ENCODE measurements at regions not wholly inside any gene's neighbourhood (a gene's known extent, or its start where the extent isn't known, plus 50 kb on each side); places are given as distances from the start of the nearest gene placed in this dataset.

DNA sequence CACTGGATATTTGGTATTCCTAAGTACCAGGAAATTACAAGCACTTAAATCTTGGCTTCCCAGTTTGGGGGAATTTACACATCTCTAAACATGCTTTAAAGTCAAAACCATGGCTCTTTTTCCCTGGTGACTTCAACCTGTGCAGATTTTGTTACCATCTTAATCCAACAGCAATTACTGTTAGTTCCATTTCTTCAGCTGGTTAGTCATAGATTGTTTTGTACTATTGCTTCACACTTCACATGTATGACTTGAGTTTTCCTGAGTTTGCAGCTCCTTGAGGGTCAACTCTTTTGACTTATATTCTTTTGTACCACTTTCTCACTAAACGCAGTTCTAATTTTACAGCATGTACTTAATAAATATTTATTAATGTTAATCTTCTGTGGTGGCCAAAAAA lies 203.4 kb upstream of the RND3 start:
- intact Hi-C loops (cut with DNase I) = no loop called here
- ATAC-seq (ENCODE audit: low FRiP score) = no peak
- Histone ChIP-seq H3K4me1 (ENCODE audit: control insufficient read depth in 1 of 2, insufficient read depth in 2 of 2, low read length in 2 of 2) (no peaks in the 10 kb centered on the region), H3K36me3 (ENCODE audit: control insufficient read depth in 1 of 2, insufficient read depth in 2 of 2, low read length in 1 of 2) (no peaks in the 10 kb centered on the region), H3K9me3 (ENCODE audit: control insufficient read depth, low read length) (no peaks in the 10 kb centered on the region), H3K27ac (ENCODE audit: low read depth in 1 of 2, low read length in 2 of 2) (no peak overlapping the region), H3K4me3 (ENCODE audit: low read length in 2 of 2) (no peak overlapping the region), H3K27me3 (ENCODE audit: control insufficient read depth in 1 of 2, insufficient read depth in 2 of 2, low read length in 1 of 2) (no peaks in the 10 kb centered on the region)
- no peak for DNase-seq
- 88 to 93% methylated on average over 1 of the region's 1 CpG for WGBS, 2 donors

DNA sequence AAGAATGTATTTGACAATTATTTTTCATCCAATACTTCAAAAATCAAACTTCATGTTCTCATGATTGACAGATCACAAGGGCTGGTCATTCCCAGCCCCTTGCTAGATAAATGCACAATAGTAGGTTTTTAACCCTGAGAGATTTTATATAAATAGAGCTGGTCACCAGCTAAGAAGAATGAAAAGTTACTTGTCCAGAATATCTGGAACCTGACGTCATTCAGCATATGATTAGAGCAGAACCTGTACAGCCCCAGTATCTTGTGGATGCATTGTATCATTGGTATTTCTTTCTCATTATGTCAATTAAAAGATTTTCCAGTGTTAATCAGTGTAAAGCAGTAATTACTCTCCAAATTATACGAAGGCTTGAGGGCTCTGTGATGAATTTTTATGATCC lies 202.8 kb upstream of the RND3 start:
- no peak overlapping the region for H3K27ac ChIP-seq (ENCODE audit: low read depth in 1 of 2, low read length in 2 of 2)
- WGBS, 2 donors = 77 to 87% methylated on average over 2 of the region's 2 CpGs
- no peak for ATAC-seq (ENCODE audit: low FRiP score)
- no peaks in the 10 kb centered on the region for H3K9me3 ChIP-seq (ENCODE audit: control insufficient read depth, low read length)
- H3K4me3 ChIP-seq (ENCODE audit: low read length in 2 of 2) = no peak overlapping the region
- DNase-seq = no peak
- no peaks in the 10 kb centered on the region for H3K4me1 ChIP-seq (ENCODE audit: control insufficient read depth in 1 of 2, insufficient read depth in 2 of 2, low read length in 2 of 2)
- no peaks in the 10 kb centered on the region for H3K36me3 ChIP-seq (ENCODE audit: control insufficient read depth in 1 of 2, insufficient read depth in 2 of 2, low read length in 1 of 2)
- H3K27me3 ChIP-seq (ENCODE audit: control insufficient read depth in 1 of 2, insufficient read depth in 2 of 2, low read length in 1 of 2) = no peaks in the 10 kb centered on the region
- intact Hi-C loops (cut with DNase I) = no loop called here

DNA sequence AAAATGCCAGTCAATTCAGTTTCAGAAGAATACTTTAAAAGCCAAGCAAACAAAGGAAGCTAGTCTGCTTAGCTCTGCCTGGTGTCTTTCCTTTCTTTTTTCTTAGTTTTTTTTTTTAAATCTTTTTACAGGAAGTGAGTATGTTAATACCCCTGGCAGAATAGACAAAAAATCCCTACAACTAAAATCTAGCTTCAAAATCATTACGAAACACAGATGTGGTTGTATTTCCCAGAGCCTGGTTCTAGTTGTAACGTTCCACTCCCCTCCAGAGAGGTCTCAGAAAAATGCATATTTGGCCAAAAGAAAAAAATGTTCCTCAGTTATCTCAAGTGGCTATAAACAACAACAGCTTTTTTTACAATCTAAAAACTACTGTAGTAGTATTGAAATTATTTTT lies 202.1 kb upstream of the RND3 start:
- Histone ChIP-seq H3K9me3 (ENCODE audit: control insufficient read depth, low read length) (no peaks in the 10 kb centered on the region), H3K36me3 (ENCODE audit: control insufficient read depth in 1 of 2, insufficient read depth in 2 of 2, low read length in 1 of 2) (no peaks in the 10 kb centered on the region), H3K27ac (ENCODE audit: low read depth in 1 of 2, low read length in 2 of 2) (no peak overlapping the region), H3K4me1 (ENCODE audit: control insufficient read depth in 1 of 2, insufficient read depth in 2 of 2, low read length in 2 of 2) (no peaks in the 10 kb centered on the region), H3K4me3 (ENCODE audit: low read length in 2 of 2) (no peak overlapping the region), H3K27me3 (ENCODE audit: control insufficient read depth in 1 of 2, insufficient read depth in 2 of 2, low read length in 1 of 2) (no peaks in the 10 kb centered on the region)
- no peak for DNase-seq
- ATAC-seq (ENCODE audit: low FRiP score) = no peak
- intact Hi-C loops (cut with DNase I) = no loop called here
- whole genome bisulfite sequencing, 2 donors = 60 to 63% methylated on average over 2 of the region's 2 CpGs

DNA sequence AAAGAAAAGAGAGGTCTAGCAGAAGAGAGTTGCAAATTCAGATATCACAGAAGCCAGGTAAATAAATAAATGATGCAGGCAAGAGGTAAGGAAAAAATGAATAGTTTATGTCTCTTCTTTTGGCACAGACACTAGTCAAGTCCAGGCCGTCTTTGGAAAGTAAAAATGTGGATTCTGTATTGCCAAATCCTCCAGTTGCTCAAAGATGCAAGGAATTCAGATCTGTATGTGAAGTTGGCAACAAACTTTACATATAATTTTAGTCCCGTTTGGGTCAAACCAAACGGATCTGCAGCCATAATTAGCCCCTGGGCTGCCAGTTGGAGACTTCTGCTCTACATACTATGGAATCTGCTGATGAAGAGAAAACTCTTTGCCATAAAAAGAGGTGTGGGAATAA lies 200.5 kb upstream of the RND3 start:
- H3K9me3 ChIP-seq (ENCODE audit: control insufficient read depth, low read length) = no peaks in the 10 kb centered on the region
- WGBS, 2 donors = 40 to 54% methylated on average over 3 of the region's 3 CpGs
- intact Hi-C loops (cut with DNase I) = no loop called here
- no peaks in the 10 kb centered on the region for H3K36me3 ChIP-seq (ENCODE audit: control insufficient read depth in 1 of 2, insufficient read depth in 2 of 2, low read length in 1 of 2)
- ATAC-seq (ENCODE audit: low FRiP score) = no peak
- DNase-seq = no peak
- no peak overlapping the region for H3K4me3 ChIP-seq (ENCODE audit: low read length in 2 of 2)
- no peaks in the 10 kb centered on the region for H3K4me1 ChIP-seq (ENCODE audit: control insufficient read depth in 1 of 2, insufficient read depth in 2 of 2, low read length in 2 of 2)
- no peak overlapping the region for H3K27ac ChIP-seq (ENCODE audit: low read depth in 1 of 2, low read length in 2 of 2)
- no peaks in the 10 kb centered on the region for H3K27me3 ChIP-seq (ENCODE audit: control insufficient read depth in 1 of 2, insufficient read depth in 2 of 2, low read length in 1 of 2)

DNA sequence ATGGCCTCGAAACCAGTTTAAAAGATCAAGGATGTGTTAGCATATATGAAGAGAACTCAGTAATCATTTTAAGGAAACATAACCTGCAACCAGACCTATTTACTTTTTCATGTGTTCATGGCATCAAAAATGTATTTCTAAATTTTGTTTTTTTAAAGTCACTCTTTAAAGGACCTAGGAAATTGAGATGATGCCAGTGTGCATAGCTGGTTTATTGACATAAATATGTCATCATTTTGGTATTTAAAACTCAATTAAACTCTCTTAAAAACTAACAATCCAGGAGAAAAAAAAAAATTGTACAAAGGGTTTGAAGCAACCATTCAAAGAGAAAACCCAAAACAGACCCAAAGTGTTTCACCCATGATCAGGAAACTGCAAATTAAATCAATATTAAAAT lies 198.9 kb upstream of the RND3 start:
- no peaks in the 10 kb centered on the region for H3K27me3 ChIP-seq (ENCODE audit: control insufficient read depth in 1 of 2, insufficient read depth in 2 of 2, low read length in 1 of 2)
- DNase-seq (no peak), ATAC-seq (ENCODE audit: low FRiP score) (no peak)
- no peaks in the 10 kb centered on the region for H3K4me1 ChIP-seq (ENCODE audit: control insufficient read depth in 1 of 2, insufficient read depth in 2 of 2, low read length in 2 of 2)
- intact Hi-C loops (cut with DNase I) = no loop called here
- no peak overlapping the region for H3K4me3 ChIP-seq (ENCODE audit: low read length in 2 of 2)
- H3K27ac ChIP-seq (ENCODE audit: low read depth in 1 of 2, low read length in 2 of 2) = no peak overlapping the region
- H3K36me3 ChIP-seq (ENCODE audit: control insufficient read depth in 1 of 2, insufficient read depth in 2 of 2, low read length in 1 of 2) = no peaks in the 10 kb centered on the region
- WGBS, 2 donors = 88 to 95% methylated on average over 1 of the region's 1 CpG
- H3K9me3 ChIP-seq (ENCODE audit: control insufficient read depth, low read length) = no peaks in the 10 kb centered on the region

DNA sequence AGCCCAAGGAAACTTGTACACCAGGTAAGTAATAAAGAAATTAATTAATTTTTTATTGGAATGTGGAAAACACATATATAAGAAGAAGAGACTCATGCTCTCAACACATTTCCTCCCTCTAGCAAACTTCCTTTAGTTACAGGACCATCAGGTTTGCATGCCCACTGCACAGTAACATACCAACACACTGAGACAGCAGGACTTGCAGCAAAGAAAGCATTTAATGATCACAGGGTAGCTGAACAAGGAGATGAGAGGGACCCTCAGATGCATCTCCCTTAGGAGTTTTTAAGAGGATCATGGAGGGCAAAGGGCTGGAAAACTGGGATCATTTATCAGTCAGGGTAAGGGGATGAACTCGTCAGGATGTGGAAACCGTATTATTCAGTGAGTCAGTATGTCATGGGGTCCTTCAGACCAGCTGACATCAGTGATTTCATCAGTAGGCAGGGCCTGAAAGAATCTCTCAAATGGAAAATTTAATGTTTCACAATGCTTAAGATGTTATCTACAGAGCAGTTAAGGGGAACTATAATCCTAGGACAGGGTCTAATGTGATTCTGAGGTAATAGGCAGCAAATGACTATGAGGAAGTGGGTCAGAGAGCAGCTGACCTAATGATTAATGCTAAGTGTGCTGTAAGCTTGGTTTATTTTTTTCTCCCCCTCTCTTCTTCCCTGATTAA lies 193.8 kb upstream of the RND3 start:
- Histone ChIP-seq H3K4me1 (ENCODE audit: control insufficient read depth in 1 of 2, insufficient read depth in 2 of 2, low read length in 2 of 2) (no peaks in the 10 kb centered on the region), H3K27ac (ENCODE audit: low read depth in 1 of 2, low read length in 2 of 2) (no peak overlapping the region), H3K4me3 (ENCODE audit: low read length in 2 of 2) (no peak overlapping the region), H3K9me3 (ENCODE audit: control insufficient read depth, low read length) (no peaks in the 10 kb centered on the region), H3K27me3 (ENCODE audit: control insufficient read depth in 1 of 2, insufficient read depth in 2 of 2, low read length in 1 of 2) (no peaks in the 10 kb centered on the region), H3K36me3 (ENCODE audit: control insufficient read depth in 1 of 2, insufficient read depth in 2 of 2, low read length in 1 of 2) (no peaks in the 10 kb centered on the region)
- intact Hi-C loops (cut with DNase I) = no loop called here
- WGBS, 2 donors = 92 to 93% methylated on average over 2 of the region's 2 CpGs
- peak; percentile 29 for ATAC-seq (ENCODE audit: low FRiP score)
- no peak for DNase-seq

DNA sequence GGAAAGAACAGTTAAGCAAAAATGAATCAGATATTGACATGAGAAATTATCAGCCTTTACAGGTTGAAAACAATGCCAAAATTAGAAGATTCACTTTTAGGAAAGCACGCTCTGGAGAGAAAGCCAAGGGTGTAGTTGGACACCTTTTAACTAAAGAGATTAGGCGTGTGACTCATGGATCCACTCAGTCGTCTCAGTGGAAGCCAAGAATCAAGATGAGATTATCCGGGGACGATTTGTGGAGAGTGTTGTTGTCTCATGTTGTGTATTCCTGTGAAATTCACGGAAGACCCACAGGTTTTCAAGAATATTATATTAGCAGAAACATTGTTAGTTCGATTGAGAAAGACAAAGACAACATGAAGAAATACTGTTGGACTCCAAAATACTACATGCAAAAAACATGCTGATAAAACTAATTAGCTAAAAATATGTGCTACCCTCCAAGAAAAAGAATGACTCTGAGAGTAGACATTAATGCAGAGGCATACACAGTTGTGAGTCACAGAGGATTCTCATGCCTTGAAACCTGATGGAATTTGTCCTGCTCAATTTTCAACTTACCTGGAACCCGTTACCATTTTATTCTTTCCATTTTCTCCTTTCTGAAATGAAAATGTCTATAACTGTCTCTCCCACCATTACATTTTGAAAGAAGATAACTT lies 192.1 kb upstream of the RND3 start:
- DNase-seq = no peak
- intact Hi-C loops (cut with DNase I) = no loop called here
- H3K27me3 ChIP-seq (ENCODE audit: control insufficient read depth in 1 of 2, insufficient read depth in 2 of 2, low read length in 1 of 2) = no peaks in the 10 kb centered on the region
- no peaks in the 10 kb centered on the region for H3K36me3 ChIP-seq (ENCODE audit: control insufficient read depth in 1 of 2, insufficient read depth in 2 of 2, low read length in 1 of 2)
- no peak overlapping the region for H3K4me3 ChIP-seq (ENCODE audit: low read length in 2 of 2)
- H3K27ac ChIP-seq (ENCODE audit: low read depth in 1 of 2, low read length in 2 of 2) = no peak overlapping the region
- no peak for ATAC-seq (ENCODE audit: low FRiP score)
- no peaks in the 10 kb centered on the region for H3K9me3 ChIP-seq (ENCODE audit: control insufficient read depth, low read length)
- no peaks in the 10 kb centered on the region for H3K4me1 ChIP-seq (ENCODE audit: control insufficient read depth in 1 of 2, insufficient read depth in 2 of 2, low read length in 2 of 2)
- WGBS, 2 donors = 83 to 86% methylated on average over 8 of the region's 8 CpGs

DNA sequence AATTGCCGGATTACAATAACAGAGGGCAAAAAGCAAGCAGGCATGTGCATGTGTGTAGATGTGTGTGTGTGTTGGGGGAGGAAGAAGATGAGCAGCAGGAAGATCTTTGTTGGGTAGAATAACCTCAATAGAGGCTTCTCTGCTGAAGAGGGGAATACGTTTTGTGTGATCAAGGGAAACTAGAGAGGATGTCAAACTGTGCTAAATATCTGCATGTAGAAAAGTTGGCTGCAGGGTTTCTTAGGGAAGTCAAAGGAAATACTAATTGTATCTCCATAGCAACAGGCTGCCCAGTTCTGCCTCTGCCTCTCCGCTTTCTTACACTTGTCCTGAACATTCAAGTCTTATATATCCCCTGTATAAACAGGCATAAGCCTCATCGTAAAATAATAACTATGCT lies 190.1 kb upstream of the RND3 start:
- 74 to 82% methylated on average over 4 of the region's 4 CpGs for WGBS, 2 donors
- no peak overlapping the region for H3K4me3 ChIP-seq (ENCODE audit: low read length in 2 of 2)
- H3K27ac ChIP-seq (ENCODE audit: low read depth in 1 of 2, low read length in 2 of 2) = no peak overlapping the region
- DNase-seq (no peak), ATAC-seq (ENCODE audit: low FRiP score) (no peak)
- intact Hi-C loops (cut with DNase I) = no loop called here
- H3K27me3 ChIP-seq (ENCODE audit: control insufficient read depth in 1 of 2, insufficient read depth in 2 of 2, low read length in 1 of 2) = no peaks in the 10 kb centered on the region
- no peaks in the 10 kb centered on the region for H3K36me3 ChIP-seq (ENCODE audit: control insufficient read depth in 1 of 2, insufficient read depth in 2 of 2, low read length in 1 of 2)
- no peaks in the 10 kb centered on the region for H3K4me1 ChIP-seq (ENCODE audit: control insufficient read depth in 1 of 2, insufficient read depth in 2 of 2, low read length in 2 of 2)
- H3K9me3 ChIP-seq (ENCODE audit: control insufficient read depth, low read length) = no peaks in the 10 kb centered on the region

DNA sequence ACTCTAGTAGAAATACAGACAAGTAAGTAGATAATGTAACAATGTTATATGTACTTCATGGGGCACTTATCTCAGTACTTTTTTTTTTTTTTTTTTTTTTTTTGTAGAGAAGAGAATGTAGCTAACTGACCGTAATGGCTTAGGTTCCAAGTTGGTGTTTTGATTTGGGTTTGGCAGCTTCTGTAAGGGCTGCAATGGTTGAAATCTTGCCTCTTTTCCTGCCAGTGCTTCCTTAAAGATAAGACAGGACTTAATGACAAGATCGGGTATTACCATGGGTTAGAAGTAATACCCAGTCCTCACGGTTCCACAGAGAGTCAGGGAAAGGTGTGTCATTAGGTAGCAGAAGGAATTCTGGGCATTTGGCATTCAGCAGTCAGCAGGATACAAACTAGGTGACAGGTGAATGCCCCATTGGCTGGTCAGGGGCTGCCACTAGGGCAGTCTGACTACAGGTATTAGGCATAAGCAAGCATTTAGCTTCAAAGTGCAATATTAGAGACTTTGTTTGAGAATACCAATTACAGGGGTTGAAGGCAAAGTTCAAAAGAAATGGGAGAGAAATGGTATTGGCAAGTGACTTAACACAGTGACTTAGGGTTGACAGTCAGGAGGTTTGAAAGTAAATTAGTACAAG lies 189.4 kb upstream of the RND3 start:
- intact Hi-C loops (cut with DNase I) = no loop called here
- Histone ChIP-seq H3K36me3 (ENCODE audit: control insufficient read depth in 1 of 2, insufficient read depth in 2 of 2, low read length in 1 of 2) (no peaks in the 10 kb centered on the region), H3K27ac (ENCODE audit: low read depth in 1 of 2, low read length in 2 of 2) (no peak overlapping the region), H3K27me3 (ENCODE audit: control insufficient read depth in 1 of 2, insufficient read depth in 2 of 2, low read length in 1 of 2) (no peaks in the 10 kb centered on the region), H3K9me3 (ENCODE audit: control insufficient read depth, low read length) (no peaks in the 10 kb centered on the region), H3K4me3 (ENCODE audit: low read length in 2 of 2) (no peak overlapping the region), H3K4me1 (ENCODE audit: control insufficient read depth in 1 of 2, insufficient read depth in 2 of 2, low read length in 2 of 2) (no peaks in the 10 kb centered on the region)
- 50 to 59% methylated on average over 3 of the region's 3 CpGs for WGBS, 2 donors
- no peak for ATAC-seq (ENCODE audit: low FRiP score)
- DNase-seq = no peak

Measured in aorta (tissue), 5 donors.